Loucy (cell line): ENCODE measurements at regions not wholly inside any gene's neighbourhood (a gene's known extent, or its start where the extent isn't known, plus 50 kb on each side); places are given as distances from the start of the nearest gene placed in this dataset.

Experiments
- EZH2phosphoT487 ChIP-seq: fragments of 200-600 bp; IDR thresholded peaks from 2 replicates; pipeline ENCODE4 v1.6.1; 2018; ENCODE audit warnings: antibody characterized with exemption, mild to moderate bottlenecking, moderate library complexity, borderline replicate concordance
- TF ChIP-seq, protein P1 (sequence below): fragments of 200-600 bp; sonication (generic); conservative IDR thresholded peaks from 2 replicates; pipeline ENCODE4 v1.5.1; 2014; ENCODE audit warnings: mild to moderate bottlenecking, antibody characterized with exemption, low read length

GRCh38 chr13:30848332-30849027 is 57.6 kb upstream of the MEDAG start:
- TF ChIP-seq, protein P1, sequence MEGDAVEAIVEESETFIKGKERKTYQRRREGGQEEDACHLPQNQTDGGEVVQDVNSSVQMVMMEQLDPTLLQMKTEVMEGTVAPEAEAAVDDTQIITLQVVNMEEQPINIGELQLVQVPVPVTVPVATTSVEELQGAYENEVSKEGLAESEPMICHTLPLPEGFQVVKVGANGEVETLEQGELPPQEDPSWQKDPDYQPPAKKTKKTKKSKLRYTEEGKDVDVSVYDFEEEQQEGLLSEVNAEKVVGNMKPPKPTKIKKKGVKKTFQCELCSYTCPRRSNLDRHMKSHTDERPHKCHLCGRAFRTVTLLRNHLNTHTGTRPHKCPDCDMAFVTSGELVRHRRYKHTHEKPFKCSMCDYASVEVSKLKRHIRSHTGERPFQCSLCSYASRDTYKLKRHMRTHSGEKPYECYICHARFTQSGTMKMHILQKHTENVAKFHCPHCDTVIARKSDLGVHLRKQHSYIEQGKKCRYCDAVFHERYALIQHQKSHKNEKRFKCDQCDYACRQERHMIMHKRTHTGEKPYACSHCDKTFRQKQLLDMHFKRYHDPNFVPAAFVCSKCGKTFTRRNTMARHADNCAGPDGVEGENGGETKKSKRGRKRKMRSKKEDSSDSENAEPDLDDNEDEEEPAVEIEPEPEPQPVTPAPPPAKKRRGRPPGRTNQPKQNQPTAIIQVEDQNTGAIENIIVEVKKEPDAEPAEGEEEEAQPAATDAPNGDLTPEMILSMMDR: no peak
- no peak for TF ChIP-seq EZH2phosphoT487
